ENCODE measurements at regions not wholly inside any gene's neighbourhood (a gene's known extent, or its start where the extent isn't known, plus 50 kb on each side); places are given as distances from the start of the nearest gene placed in this dataset.

- Histone ChIP-seq H2BK5ac (ENCODE audit: low read depth, low read length, poor library complexity, severe bottlenecking) (no peak overlapping the region), H2BK15ac (ENCODE audit: low read depth, low read length) (peak overlapping the region; percentile 54; the same call in 2 of the 3 replicates), H2AK9ac (replicated peaks; ENCODE audit: low read depth, low read length, poor library complexity) (peak overlapping the region; percentile 56), H4K5ac (ENCODE audit: low read depth, low read length) (no peak overlapping the region), H3K4ac (ENCODE audit: low read depth, low read length) (peak overlapping the region; percentile 76), H3K79me1 (ENCODE audit: low read depth in 1 of 2, low read length in 2 of 2) (no peaks in the 10 kb centered on the region), H3K14ac (replicated peaks; ENCODE audit: low read depth, low read length) (no peak overlapping the region), H3K9me1 (ENCODE audit: insufficient read depth, low read length) (peaks cover 7% of the 10 kb centered on the region; the same call in 1 of the 2 replicates), H3K23ac (ENCODE audit: low read depth, low read length) (no peak overlapping the region), H2BK120ac (ENCODE audit: low read depth, low read length) (peak overlapping the region; percentile 35), H3K4me3 (ENCODE audit: insufficient read depth, low read depth, low read length) (no peak overlapping the region), H4K20me1 (ENCODE audit: insufficient read depth, low read length) (no peaks in the 10 kb centered on the region; the same call in 1 of the 2 replicates), H4K8ac (ENCODE audit: low read depth in 2 of 2, low read length in 2 of 2) (no peak overlapping the region), H3K9ac (ENCODE audit: low read depth, low read length) (no peak overlapping the region), H3K18ac (ENCODE audit: low read depth, low read length) (no peak overlapping the region), H3K56ac (ENCODE audit: extremely low read depth, insufficient read depth, low read length) (no peak overlapping the region), H3K4me1 (ENCODE audit: control insufficient read depth, insufficient read depth, low read length) (peaks cover 15% of the 10 kb centered on the region), H3K27ac (ENCODE audit: insufficient read depth, low read length) (no peak overlapping the region), H3K27me3 (ENCODE audit: control insufficient read depth, insufficient read depth, low read length) (peaks cover 6% of the 10 kb centered on the region), H3K4me2 (ENCODE audit: low read depth, low read length) (no peak overlapping the region), H4K91ac (ENCODE audit: insufficient read depth, low read depth, low read length) (peak overlapping the region; percentile 48), H2AFZ (replicated peaks; ENCODE audit: low read length, poor library complexity) (peak overlapping the region; percentile 16), H2AK5ac (ENCODE audit: low read depth, low read length) (peak overlapping the region; percentile 6; the same call in 1 of the 2 replicates), H3K9me3 (ENCODE audit: control insufficient read depth, insufficient read depth, low read length) (no peaks in the 10 kb centered on the region), H2BK20ac (ENCODE audit: low read depth, low read length) (peak overlapping the region; percentile 42), H3K36me3 (ENCODE audit: control insufficient read depth, insufficient read depth, low read length) (no peaks in the 10 kb centered on the region)
- in situ Hi-C loops (cut with MboI; ENCODE audit: low sequenced_read_pairs) (no loop called here), dilution Hi-C loops (cut with HindIII; ENCODE audit: low sequenced_read_pairs, unreplicated experiment) (no loop called here), intact Hi-C loops (cut with micrococcal nuclease) (no loop called here)
- no peak for ATAC-seq (ENCODE audit: low read depth)
- BruUV-seq (replicated peaks): no TSS peak
- no peak for DNase-seq
- ChIA-PET POLR2A (ENCODE audit: unreplicated experiment) (no interaction called here), CTCF (interaction anchor here (1.3 kb wide), 1 partner anchor 11 kb away, joined by 3 read pairs; no protein-coding TSS in a partner anchor)
- TF ChIP-seq POLR2A (IDR thresholded peaks at IDR 0.05; ENCODE audit: low read depth, low read length): no peak
- no peak for TF ChIP-seq FOS (IDR thresholded peaks at IDR 0.05; ENCODE audit: low read depth, low read length)
- no peak for TF ChIP-seq RCOR1 (IDR thresholded peaks at IDR 0.05; ENCODE audit: insufficient replicate concordance, low read length)
- no peak for TF ChIP-seq RAD21 (IDR thresholded peaks at IDR 0.05; ENCODE audit: low read length)
- TF ChIP-seq, protein P1, sequence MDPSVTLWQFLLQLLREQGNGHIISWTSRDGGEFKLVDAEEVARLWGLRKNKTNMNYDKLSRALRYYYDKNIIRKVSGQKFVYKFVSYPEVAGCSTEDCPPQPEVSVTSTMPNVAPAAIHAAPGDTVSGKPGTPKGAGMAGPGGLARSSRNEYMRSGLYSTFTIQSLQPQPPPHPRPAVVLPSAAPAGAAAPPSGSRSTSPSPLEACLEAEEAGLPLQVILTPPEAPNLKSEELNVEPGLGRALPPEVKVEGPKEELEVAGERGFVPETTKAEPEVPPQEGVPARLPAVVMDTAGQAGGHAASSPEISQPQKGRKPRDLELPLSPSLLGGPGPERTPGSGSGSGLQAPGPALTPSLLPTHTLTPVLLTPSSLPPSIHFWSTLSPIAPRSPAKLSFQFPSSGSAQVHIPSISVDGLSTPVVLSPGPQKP (IDR thresholded peaks at IDR 0.05; ENCODE audit: borderline replicate concordance, low read depth, low read length): no peak
- no peak for TF ChIP-seq NFE2L2 (IDR thresholded peaks at IDR 0.05; ENCODE audit: low read depth, low read length)
- no peak for TF ChIP-seq CHD1 (IDR thresholded peaks at IDR 0.05; ENCODE audit: low read depth, low read length)
- 33% methylated on average over 2 of the region's 17 CpGs; no CpG with 5 or more reads in 1 of the 2 experiments for WGBS, 2 experiments (ENCODE audit: extremely low coverage in 2 of 2, insufficient read length in 1 of 2)
Measured at GRCh38 chr6:37555040-37555781, 55.5 kb upstream of the CCDC167 start.
